ENCODE measurements at regions not wholly inside any gene's neighbourhood (a gene's known extent, or its start where the extent isn't known, plus 50 kb on each side); places are given as distances from the start of the nearest gene placed in this dataset.

GRCh38 chr11:24082241-24082640, 414.6 kb upstream of the LUZP2 start:
- Histone ChIP-seq H3K9ac (ENCODE audit: low read length) (no peak overlapping the region), H3K36me3 (replicated peaks; ENCODE audit: low read depth, low read length) (no peaks in the 10 kb centered on the region), H3K4me1 (ENCODE audit: low read length) (no peaks in the 10 kb centered on the region), H3K79me2 (ENCODE audit: low read length) (no peaks in the 10 kb centered on the region), H3K4me3 (ENCODE audit: low read length) (no peak overlapping the region), H3K27me3 (ENCODE audit: low read depth, low read length) (no peaks in the 10 kb centered on the region), H4K20me1 (ENCODE audit: insufficient read depth, low read length) (no peaks in the 10 kb centered on the region), H2AFZ (ENCODE audit: low read depth, low read length) (no peak overlapping the region), H3K9me3 (ENCODE audit: insufficient read depth, low read length) (no peaks in the 10 kb centered on the region), H3K27ac (ENCODE audit: low read length) (no peak overlapping the region), H3K4me2 (ENCODE audit: low read length) (no peak overlapping the region)
- no peak for TF ChIP-seq CTCF (IDR thresholded peaks at IDR 0.05; ENCODE audit: low read depth, low read length)
- TF ChIP-seq EZH2phosphoT487 (IDR thresholded peaks at IDR 0.05; ENCODE audit: low read depth): no peak

- no peak overlapping the region for H2AFZ ChIP-seq (ENCODE audit: low read depth, low read length)
Measured at GRCh38 chr11:24082860-24083259, 414.0 kb upstream of the LUZP2 start.

GRCh38 chr11:24084956-24085355, 411.9 kb upstream of the LUZP2 start:
- TF ChIP-seq EZH2phosphoT487 (IDR thresholded peaks at IDR 0.05; ENCODE audit: low read depth) (no peak), CTCF (IDR thresholded peaks at IDR 0.05; ENCODE audit: low read depth, low read length) (no peak)
- H3K27me3 ChIP-seq (ENCODE audit: low read depth, low read length): no peaks in the 10 kb centered on the region
- no peaks in the 10 kb centered on the region for H3K9me3 ChIP-seq (ENCODE audit: insufficient read depth, low read length)
- H3K79me2 ChIP-seq (ENCODE audit: low read length): no peaks in the 10 kb centered on the region
- H3K27ac ChIP-seq (ENCODE audit: low read length): no peak overlapping the region
- no peaks in the 10 kb centered on the region for H3K4me1 ChIP-seq (ENCODE audit: low read length)
- H3K4me2 ChIP-seq (ENCODE audit: low read length): no peak overlapping the region
- H4K20me1 ChIP-seq (ENCODE audit: insufficient read depth, low read length): no peaks in the 10 kb centered on the region
- no peak overlapping the region for H3K4me3 ChIP-seq (ENCODE audit: low read length)
- H2AFZ ChIP-seq (ENCODE audit: low read depth, low read length): no peak overlapping the region
- H3K9ac ChIP-seq (ENCODE audit: low read length): no peak overlapping the region
- H3K36me3 ChIP-seq (replicated peaks; ENCODE audit: low read depth, low read length): no peaks in the 10 kb centered on the region

More at GRCh38 chr11:24082860-24083259, 414.0 kb upstream of the LUZP2 start:
- Histone ChIP-seq H3K4me3 (ENCODE audit: low read length) (no peak overlapping the region), H3K9me3 (ENCODE audit: insufficient read depth, low read length) (no peaks in the 10 kb centered on the region), H3K27ac (ENCODE audit: low read length) (no peak overlapping the region), H3K9ac (ENCODE audit: low read length) (no peak overlapping the region), H3K79me2 (ENCODE audit: low read length) (no peaks in the 10 kb centered on the region), H3K36me3 (replicated peaks; ENCODE audit: low read depth, low read length) (no peaks in the 10 kb centered on the region), H3K4me1 (ENCODE audit: low read length) (no peaks in the 10 kb centered on the region), H3K27me3 (ENCODE audit: low read depth, low read length) (no peaks in the 10 kb centered on the region), H4K20me1 (ENCODE audit: insufficient read depth, low read length) (no peaks in the 10 kb centered on the region), H3K4me2 (ENCODE audit: low read length) (no peak overlapping the region)
- no peak for TF ChIP-seq CTCF (IDR thresholded peaks at IDR 0.05; ENCODE audit: low read depth, low read length)
- no peak for TF ChIP-seq EZH2phosphoT487 (IDR thresholded peaks at IDR 0.05; ENCODE audit: low read depth)

GRCh38 chr11:24086921-24087320, 409.9 kb upstream of the LUZP2 start:
- TF ChIP-seq CTCF (IDR thresholded peaks at IDR 0.05; ENCODE audit: low read depth, low read length) (no peak), EZH2phosphoT487 (IDR thresholded peaks at IDR 0.05; ENCODE audit: low read depth) (no peak)
- H2AFZ ChIP-seq (ENCODE audit: low read depth, low read length): no peak overlapping the region
- H4K20me1 ChIP-seq (ENCODE audit: insufficient read depth, low read length): no peaks in the 10 kb centered on the region
- no peak overlapping the region for H3K4me2 ChIP-seq (ENCODE audit: low read length)
- H3K36me3 ChIP-seq (replicated peaks; ENCODE audit: low read depth, low read length): no peaks in the 10 kb centered on the region
- no peak overlapping the region for H3K27ac ChIP-seq (ENCODE audit: low read length)
- H3K79me2 ChIP-seq (ENCODE audit: low read length): no peaks in the 10 kb centered on the region
- no peaks in the 10 kb centered on the region for H3K27me3 ChIP-seq (ENCODE audit: low read depth, low read length)
- H3K4me3 ChIP-seq (ENCODE audit: low read length): no peak overlapping the region
- no peaks in the 10 kb centered on the region for H3K9me3 ChIP-seq (ENCODE audit: insufficient read depth, low read length)
- no peak overlapping the region for H3K9ac ChIP-seq (ENCODE audit: low read length)
- H3K4me1 ChIP-seq (ENCODE audit: low read length): no peaks in the 10 kb centered on the region
